GM19324 (cell line): ENCODE measurements at regions not wholly inside any gene's neighbourhood (a gene's known extent, or its start where the extent isn't known, plus 50 kb on each side); places are given as distances from the start of the nearest gene placed in this dataset.

ENCODE experiments used
- ATAC-seq: cut with Tn5 transposase; IDR thresholded peaks from one replicate; pipeline ENCODE4 v1.9.1; 2021; ENCODE audit warnings: mild to moderate bottlenecking, moderate library complexity; ENCODE audit not compliant: unreplicated experiment, low FRiP score

DNA sequence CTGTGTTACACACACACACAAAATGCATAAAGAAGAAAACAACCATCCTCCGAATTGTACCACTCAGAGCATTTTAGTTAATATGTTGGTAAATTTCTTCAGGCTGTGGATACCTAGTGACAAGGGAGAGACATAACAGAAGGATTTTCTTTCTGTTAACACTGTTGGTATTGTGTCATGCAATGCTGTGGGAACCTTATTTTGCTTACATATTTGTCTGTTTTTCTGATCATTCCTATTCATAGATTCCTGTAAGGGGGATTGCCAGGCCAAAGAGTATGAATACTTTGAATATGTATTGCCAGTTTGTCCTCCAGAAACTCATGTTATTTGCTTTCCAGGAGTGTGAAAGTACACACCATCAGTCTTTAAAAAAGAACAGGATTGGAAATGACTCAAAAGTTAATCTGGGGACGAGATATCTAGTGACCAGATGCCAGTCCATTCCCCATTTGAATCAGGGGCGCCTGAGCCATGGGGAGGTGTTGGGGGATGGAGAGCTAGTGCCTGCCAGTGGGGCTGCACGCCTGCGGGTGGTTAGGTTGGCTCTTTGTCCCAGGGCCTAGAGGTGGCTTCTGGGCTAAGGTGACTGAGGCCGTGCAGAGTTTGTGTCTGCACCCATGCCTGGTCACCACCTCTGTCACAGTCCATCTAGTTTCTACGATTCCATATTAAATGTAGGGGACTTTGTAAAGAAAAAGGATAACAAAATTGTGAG lies 142.0 kb downstream of the PTPN20 start:
- ATAC-seq = no peak

DNA sequence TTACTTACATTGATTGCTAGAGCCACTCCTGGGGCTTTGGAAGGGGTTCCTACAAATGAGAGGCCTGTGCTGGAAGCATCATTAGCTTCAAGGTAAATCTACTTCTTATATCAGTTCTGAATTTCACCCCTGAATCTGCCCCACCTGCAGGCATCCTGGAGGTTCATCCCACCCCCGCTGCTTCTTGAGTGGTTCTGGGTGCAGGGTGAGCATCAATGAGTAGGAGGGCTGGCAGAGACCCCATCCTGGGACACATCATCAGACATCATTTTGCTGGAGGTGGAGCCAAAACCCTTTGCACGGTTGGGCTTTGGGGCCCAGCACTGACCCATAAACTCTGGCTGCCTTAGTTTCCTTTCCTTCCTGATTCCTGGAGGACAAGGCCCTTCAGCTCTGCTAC lies 143.7 kb downstream of the PTPN20 start:
- no peak for ATAC-seq

DNA sequence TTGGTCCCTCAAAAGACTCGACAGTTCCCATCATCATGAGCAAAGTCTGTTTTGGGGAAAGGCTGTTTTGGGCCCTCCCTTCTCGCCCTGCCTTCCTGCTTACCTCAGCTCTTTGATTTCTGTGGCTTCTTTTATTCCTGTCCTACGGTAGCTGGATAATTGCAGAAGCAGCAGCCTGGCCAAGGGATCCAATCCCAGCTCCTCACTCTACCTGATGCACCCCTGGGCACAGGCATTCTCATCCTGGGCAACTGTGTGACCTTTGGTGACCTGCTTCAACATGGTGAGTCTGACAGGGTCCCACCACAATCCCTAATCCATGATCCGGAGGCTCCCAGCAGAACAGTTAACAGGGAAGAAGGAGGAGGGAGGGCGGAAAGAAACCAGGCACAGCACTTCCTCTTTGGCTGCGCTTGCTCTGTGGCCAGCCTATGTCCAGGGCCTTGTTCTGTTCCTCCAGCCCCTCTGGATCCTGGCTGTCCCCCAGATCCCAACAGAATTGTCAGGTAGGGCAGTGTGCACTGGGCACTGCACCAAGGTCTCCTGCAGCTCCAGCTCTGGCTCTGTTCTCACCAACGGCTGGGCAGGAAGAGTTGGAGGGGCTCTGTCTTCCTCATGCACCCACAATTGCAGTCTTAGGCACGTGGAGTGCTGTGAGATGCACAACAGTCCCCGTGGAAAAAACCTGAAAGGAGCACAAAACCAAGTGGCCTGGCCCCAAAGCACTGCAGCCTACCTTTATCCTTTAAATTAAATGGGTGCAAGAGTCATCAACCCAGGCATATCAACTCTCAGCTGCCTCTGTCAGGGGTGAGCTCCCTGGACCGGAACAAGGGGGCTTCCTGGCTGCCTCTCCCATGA lies 144.4 kb downstream of the PTPN20 start:
- ATAC-seq = no peak

DNA sequence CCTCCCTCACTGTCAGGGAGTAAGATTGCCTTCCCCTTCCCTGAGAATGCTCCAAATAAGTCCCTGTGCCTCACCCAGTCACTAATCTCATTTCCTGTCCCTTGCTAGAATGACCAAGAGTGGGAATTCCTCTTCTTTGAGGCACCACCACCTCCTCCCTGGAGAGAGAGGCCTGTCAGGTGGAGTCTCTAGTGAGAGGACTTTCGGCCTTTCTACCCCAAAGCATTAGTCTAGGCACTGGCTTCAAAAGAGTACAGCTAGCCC lies 145.0 kb downstream of the PTPN20 start:
- ATAC-seq = no peak

DNA sequence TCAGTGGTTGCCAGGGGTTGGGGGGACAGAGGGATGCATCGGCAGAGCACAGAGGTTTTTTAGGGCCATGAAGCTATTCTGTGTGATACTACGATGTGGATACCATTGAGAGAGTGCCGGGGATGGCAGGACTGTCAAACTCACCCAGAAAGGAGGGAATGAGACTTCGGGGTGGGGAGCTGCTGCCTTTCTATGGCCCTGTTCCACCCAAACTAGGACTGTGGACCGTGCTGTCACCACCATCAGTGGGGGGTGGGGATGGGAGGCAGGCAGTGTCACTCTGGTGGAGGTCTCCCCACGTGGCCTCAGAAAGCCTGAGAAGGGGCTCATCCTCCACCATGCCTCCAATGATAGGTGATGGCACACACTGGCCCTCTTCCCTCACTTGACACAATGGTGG lies 146.2 kb downstream of the PTPN20 start:
- no peak for ATAC-seq

DNA sequence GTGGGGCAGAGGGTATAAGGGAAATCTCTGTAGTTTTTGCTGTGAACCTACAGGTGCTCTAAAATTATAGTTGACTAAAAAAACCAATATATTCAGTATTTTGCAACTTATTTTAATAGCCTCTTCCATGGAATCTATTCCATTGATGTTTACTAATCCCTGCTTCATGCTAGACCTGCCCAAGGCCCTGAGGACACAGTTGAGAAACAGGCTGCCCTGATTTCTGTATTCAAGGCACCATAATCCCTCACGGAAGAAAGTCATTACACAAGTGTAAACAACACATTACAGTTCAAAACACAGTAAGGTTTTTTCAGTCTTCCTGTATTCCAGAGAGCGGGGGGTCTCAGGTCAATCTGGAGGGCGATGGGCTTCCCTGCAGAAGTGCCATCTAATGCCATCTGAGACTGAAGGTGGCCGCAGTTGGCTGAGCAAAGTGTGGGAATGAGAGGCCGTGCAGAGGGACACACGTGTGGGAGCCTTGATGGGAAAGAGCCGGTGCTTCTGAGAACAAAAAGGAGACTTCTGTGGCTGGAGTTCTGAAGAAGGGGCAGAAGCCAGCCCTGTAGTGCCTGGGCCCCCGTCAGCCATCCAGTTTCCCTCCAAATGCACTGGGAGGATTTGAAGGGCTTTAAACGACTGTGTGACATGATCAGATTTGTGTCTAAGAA lies 146.9 kb downstream of the PTPN20 start:
- no peak for ATAC-seq

DNA sequence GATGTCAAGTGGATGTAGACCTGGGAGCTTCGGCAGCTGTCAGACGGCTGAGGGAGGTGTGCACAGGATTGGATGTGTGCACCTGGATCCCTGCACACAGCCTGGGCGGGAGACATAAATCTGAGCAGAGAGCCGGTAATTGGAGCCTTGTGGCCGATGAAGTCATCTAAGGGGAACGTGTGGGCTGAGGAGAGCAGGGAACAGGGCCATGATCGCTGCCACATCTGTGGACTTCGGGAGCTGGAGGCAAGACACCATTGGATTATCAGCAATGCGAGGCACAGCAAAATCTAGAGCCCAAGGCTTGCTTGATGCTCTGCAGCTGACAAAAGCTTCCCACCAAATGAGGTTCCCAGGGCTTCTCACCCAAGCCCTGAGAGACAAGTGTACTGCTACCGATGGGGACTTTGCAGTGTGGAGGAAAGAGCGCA lies 147.7 kb downstream of the PTPN20 start:
- no peak for ATAC-seq

DNA sequence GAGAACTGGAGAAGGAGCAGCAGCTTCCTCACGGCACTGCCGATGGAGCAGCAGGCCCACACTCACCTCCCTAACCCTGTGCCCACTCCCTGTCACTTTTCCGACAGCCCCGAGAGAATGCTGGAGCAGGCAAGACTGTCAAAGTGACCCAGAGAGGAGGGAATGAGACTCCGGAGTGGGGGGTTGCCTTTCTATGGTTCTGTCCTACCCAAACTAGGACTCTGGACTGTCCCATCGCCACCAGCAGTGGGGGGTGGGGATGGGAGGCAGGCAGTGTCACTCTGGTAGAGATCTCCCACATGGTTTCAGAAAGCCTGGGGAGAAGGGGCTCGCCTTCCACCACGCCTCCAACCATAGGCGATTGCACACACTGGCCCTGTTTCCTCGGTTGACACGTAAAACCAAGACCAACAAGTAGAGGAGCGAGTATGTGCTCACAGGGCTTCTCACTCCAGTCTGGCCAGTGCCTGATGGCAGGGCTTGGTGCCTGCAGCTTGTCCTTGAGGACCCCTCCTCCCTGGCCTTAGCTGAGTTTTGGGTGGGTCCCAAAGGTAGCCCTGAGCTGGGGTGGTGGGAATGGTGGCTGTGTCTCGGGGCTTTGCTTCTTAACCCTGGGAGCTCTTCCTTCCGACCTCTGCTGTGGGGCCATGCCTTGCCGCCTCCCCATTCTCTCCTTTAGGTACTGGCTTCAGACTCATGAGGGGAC lies 148.5 kb downstream of the PTPN20 start:
- ATAC-seq = no peak

DNA sequence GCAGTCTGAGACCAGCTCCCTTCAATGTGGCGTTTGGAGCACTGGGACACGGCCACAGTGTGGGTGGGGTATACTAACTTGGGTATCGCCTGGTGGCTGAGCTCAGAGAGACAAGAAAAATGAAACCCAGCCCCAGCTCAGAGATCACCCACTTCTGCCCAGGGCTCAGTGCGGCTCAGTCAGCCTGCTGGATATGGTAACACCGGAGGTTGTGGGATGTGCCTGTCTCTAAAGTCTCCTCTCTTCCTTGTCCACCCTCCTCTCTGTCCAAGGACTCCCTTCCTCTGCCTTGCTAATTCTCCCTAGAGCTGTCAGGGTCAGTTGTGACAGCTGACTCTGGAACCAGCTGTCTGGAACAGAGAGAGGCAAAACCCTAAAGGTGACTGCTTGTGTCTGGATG lies 149.1 kb downstream of the PTPN20 start:
- no peak for ATAC-seq

DNA sequence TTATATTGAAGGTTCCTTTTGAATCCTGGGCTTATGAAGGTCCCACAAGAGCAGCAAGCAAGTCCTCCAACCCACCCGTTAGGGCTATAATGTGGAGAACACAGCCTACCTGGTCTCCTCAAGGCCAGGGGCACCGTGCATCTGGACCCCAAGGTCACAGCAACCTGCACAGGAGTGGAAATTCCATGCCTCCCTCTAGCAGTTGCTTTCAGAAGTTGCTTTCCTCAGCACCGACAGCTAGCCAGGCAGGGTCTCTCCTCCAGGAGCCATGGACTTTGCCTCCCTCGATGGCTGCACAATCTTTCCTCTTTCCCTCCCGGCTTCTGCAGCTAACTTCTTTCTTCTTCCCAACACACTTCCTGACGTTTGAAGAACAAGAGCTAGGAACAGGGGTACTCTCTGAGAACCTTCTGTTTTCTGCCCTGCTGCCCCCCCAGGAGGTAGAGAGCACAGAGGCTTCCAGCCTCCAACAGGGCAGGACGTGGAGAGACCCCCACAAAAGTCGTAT lies 149.8 kb downstream of the PTPN20 start:
- ATAC-seq = no peak

DNA sequence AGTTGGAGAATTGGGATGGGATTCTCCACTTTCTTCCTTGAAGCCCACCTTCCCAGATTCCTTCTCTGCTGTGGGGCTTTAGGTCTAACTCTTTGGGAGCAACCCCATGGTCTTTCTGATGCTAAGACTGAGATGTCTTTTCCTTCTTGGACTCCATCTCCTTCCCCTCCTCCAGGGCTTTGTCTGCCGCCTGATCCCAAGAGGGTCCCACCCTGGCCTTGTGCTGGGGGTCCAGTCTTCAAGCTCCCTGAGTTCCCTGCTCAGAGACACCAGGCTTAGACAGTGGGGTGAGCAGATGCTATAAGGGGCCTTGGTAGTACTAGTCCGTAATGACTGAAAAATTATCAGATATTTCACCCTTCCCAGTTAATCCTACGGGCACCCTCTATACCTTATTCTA lies 150.5 kb downstream of the PTPN20 start:
- ATAC-seq = no peak

DNA sequence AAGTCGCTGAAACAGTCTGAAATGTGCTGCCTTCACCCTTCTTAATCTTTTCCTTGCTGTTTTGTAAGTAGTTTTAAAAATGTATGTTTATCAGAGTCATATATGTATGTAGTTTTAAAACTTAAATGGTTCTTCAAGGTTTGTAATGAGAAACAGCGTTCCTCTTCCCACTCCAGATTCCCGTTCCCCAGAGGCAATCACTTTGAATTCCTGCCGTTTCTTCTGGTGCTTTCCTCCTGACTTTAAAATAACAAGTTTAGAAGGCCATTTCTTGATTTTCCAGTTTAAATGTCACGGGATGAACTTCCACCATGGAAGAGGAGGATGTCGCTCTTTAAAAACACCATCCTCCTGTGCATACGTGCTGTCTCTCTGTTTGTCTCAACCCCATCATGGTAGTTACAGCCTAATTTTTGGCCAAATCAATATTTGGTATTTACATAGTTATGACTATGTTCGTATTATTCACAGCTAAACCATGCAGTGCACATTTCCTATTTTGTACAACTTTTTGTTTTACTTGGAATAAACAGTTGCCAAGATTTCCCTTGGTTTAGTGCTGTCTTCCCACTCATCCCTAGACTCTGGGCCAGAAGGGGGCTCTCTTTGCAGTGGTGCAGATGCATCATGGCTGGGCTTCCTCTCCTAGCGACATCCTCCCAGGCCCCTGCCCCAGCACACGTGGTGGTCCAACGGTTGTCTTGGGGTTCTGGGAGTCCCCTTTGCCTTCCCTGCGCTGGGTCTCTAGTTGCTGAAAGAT lies 151.4 kb downstream of the PTPN20 start:
- no peak for ATAC-seq

DNA sequence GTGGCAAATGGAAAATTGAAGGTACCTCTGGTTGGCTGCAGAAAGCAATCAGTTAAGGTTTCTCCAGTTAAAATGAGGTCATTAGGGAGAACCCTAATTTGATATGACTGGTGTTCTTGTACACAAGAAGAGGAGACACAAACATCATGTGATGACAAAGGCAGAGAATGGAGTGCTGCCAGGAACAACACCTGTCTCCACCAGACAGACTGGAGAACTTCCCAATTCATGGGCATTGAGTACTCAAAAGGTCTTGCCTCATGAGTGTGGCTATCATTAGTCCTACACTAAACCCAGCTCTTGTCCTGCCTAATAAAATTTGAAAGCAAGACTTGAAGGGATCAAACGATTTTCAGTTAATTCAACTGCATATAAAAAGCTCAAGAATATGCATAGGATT lies 152.6 kb downstream of the PTPN20 start:
- no peak for ATAC-seq

DNA sequence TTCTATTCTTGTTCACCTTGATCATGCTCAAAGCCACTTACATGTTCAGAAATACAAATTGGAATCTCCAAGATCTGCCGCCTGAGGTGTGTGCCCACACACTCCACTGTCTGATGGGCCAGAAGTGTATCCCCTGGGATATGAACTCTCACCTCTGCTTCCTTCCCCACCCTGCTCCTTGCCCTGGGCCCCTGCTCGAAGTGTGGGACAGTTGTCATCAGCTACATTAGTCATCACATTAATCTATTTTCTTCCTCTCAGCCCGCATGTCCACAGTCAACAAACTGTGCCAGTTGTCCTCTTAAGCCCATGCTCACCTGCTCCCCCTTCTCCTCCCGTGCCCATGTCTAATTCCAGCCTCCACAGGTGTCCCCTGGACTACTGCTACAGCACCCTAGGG lies 154.7 kb downstream of the PTPN20 start:
- no peak for ATAC-seq

DNA sequence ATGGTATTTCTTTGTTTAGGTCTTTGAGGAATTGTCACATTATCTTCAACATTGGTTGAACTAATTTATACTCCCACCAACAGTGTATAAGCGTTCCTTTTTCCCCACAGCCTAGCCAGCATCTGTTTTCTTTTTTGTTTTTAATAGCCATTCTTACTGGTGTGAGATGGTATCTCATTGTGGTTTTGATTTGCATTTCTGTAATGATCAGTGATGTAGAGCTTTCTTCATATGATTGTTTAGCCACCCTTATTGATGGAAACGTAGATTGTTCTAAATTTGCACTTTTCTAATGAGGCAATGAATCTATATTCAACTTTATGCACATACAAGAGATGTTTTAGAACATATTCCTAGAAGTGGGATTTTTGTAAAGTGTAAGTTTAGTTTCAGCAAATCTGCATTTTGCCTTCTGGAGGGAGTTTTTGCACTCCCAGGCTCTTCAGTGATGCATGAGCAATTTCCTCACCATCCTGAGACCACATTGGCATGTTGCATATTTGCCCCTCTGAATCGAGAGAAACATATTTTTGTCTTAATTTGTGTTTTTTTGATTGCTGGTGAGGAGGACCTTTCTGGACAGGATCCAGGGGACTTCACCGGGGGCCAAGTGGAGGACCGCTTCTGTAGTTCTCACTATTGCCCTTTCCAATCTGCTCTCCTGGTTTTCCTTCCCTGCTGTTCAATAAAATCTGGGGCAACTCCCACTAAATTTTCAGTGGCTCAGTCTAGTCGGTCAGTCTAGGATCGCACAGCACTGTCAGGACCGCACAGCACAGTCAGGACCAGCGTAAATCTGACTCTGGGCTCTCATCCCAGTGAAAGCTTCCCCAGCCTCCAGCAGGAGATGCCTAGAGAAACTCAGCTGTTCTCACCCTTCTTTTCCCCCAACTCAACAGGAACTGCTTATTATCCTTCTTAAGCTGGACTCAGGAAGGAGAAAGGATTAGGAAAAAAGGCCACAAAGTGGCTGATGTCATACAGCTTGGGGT lies 157.0 kb downstream of the PTPN20 start:
- ATAC-seq = no peak

DNA sequence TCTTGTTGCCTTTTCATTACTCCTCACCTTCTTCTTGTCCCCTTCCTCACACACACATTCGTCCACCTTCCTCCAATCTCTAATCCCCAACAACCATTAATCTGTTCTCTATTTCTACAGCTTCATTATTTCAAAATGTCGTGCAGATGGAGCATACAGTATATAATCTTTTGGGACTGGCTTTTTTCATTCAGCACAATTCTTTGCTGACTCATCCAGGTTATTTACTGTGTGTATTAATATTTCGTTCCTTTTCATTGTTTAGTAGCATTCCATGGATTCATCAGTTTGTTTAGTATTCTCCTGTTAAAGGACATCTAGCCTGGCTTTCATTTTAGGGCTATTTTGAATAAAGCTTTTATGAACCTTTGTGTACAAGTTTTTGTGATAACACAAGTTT lies 159.3 kb downstream of the PTPN20 start:
- ATAC-seq = no peak

DNA sequence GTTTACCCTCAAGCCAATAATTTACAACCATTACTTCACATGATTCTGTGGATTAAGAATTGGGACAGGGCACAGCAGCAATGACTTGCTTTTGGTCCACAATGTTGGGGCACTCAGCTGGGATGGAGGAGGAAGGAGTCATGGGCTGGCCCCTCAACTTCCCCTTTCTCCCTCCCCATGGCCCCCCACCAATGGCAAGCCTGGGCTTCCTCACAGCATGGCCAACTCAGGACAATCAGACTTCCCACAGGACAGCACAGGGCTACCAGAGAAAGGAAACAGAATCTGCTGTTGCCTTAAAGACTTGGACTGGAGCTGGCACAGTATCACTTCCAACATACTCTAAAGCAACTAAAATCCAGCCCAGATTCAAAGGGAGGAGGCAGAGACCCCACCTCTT lies 160.7 kb downstream of the PTPN20 start:
- no peak for ATAC-seq

DNA sequence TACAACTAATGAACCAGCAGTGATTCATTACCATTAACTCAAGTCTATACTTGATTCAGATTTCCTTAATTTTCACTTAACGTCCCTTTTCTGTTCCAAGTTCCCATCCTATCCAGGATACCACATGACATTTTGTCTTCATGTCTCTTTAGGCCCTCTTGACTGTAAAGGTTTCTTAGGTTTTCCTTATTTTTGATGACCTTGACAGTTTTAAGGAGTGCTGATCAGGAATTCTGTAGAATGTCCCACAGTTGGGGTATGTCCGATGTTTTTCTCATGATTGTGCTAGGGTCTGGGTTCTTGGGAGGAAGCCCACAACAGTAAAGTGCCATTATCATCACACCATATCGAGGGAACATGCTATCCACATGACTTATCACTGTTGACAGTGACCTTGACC lies 162.7 kb downstream of the PTPN20 start:
- ATAC-seq = no peak

DNA sequence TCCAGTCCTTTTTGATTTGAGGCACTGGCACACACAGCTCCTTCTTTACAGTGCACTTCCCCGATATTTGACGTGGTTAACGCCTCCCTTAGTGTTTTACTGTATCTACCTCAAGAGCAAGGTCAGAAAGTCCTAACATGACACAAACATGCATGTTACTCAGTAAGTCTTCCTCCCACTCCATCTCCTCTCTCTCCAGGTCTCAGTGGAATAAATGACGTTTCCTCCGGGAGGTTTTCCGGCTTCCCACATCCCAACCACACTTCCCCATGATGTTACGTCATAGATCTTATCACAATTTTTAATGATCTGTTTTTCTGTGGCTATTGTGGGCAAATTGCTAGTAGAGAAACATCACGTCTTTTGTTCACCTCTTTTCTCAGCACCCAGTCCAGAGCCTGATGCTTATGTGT lies 165.7 kb downstream of the PTPN20 start:
- no peak for ATAC-seq
